H1 (cell line): ENCODE measurements at regions not wholly inside any gene's neighbourhood (a gene's known extent, or its start where the extent isn't known, plus 50 kb on each side); places are given as distances from the start of the nearest gene placed in this dataset.
"Not testable (repeated sequence)": the region's sequence is repeated elsewhere in the genome, so short reads cannot be mapped to it uniquely, and the experiment has no call there.

ENCODE experiments used
- BRCA1 ChIP-seq: IDR thresholded peaks from 2 replicates; pipeline ENCODE4 v1.6.1; 2012; ENCODE audit warnings: low read depth, low read length, improper control_type of control experiment
- CHD2 ChIP-seq: IDR thresholded peaks from 2 replicates; pipeline ENCODE4 v1.6.1; 2012; ENCODE audit warnings: low read length, improper control_type of control experiment
- EP300 ChIP-seq, 2 experiments: IDR thresholded peaks; 1 replicate in 1 of 2; 2 replicates in 1 of 2; pipeline ENCODE4 v1.6.1; 2011 to 2012; ENCODE audit warnings: low read depth in 2 of 2, low read length in 2 of 2, mild to moderate bottlenecking in 2 of 2, borderline replicate concordance in 1 of 2, inconsistent platforms in 1 of 2, moderate library complexity in 1 of 2
- EZH2 ChIP-seq: fragments of 200-600 bp; sonication (generic); IDR thresholded peaks from 2 replicates; pipeline ENCODE4 v1.7.1; 2012; ENCODE audit warnings: low read depth, mild to moderate bottlenecking, moderate library complexity, low read length, inconsistent platforms; ENCODE audit not compliant: severe bottlenecking
- GABPA ChIP-seq: IDR thresholded peaks from 2 replicates; pipeline ENCODE4 v1.6.1; 2011; ENCODE audit warnings: mild to moderate bottlenecking, low read length, moderate library complexity, borderline replicate concordance; ENCODE audit not compliant: insufficient read depth
- GTF2F1 ChIP-seq: IDR thresholded peaks from 2 replicates; pipeline ENCODE4 v1.6.1; 2012; ENCODE audit warnings: low read depth, low read length, improper control_type of control experiment, borderline replicate concordance
- KDM1A ChIP-seq: fragments of 200-600, 300-600 bp; sonication (generic); IDR thresholded peaks from 2 replicates; pipeline ENCODE4 v1.7.1; 2016; ENCODE audit warnings: mild to moderate bottlenecking, low read length, borderline replicate concordance
- POLR2AphosphoS5 ChIP-seq: IDR thresholded peaks from 2 replicates; pipeline ENCODE4 v1.6.1; 2011; ENCODE audit warnings: low read depth, low read length
- RAD21 ChIP-seq, 2 experiments: IDR thresholded peaks in 1 of 2; conservative IDR thresholded peaks in 1 of 2; 2 replicates each; pipeline ENCODE4 v1.6.1; 2011; ENCODE audit warnings: low read depth in 2 of 2, low read length in 2 of 2, improper control_type of control experiment in 1 of 2, inconsistent platforms in 1 of 2, mild to moderate bottlenecking in 1 of 2, moderate library complexity in 1 of 2
- YY1 ChIP-seq: IDR thresholded peaks from 2 replicates; pipeline ENCODE4 v1.6.1; 2011; ENCODE audit warnings: low read depth, mild to moderate bottlenecking, low read length
- TF ChIP-seq, protein P1 (sequence below), 3 experiments: IDR thresholded peaks; 1 replicate in 2 of 3; 2 replicates in 1 of 3; pipeline versions ENCODE4 v1.5.1 to v1.6.1; 2011; ENCODE audit warnings: low read length in 3 of 3, mild to moderate bottlenecking in 3 of 3, inconsistent platforms in 2 of 3, low read depth in 1 of 3, moderate library complexity in 1 of 3; ENCODE audit not compliant: insufficient read depth in 1 of 3; ENCODE audit errors: control extremely low read depth in 1 of 3

DNA sequence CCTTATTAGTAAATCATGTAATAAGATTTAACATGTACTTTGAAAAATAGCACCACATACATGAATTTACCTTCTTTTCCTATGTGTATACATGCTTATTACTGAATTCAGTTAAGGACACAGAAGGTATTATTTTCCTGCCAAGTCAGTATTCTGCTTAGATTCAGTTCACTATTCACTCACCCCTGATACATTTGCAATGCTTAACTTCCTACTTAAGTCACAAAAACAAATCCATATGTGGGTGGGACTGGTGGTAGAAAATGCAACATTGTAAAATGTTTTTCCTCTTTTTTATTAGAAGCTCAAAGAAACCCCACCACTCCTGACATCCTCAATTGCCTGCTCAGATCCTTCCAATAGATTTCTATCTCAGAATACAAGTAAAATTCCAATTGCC, 101.2 kb upstream of the VOPP1 start:
- not testable (repeated sequence) for TF ChIP-seq EP300 (IDR thresholded peaks at IDR 0.05; ENCODE audit: borderline replicate concordance in 1 of 2, low read depth in 2 of 2, low read length in 2 of 2); GTF2F1; KDM1A; RAD21 (IDR thresholded peaks at IDR 0.05 in 1 of 2, conservative IDR thresholded peaks at IDR 0.05 in 1 of 2; ENCODE audit: low read depth in 2 of 2, low read length in 2 of 2); GABPA; YY1; EZH2; CHD2; POLR2AphosphoS5; BRCA1
- TF ChIP-seq, protein P1, sequence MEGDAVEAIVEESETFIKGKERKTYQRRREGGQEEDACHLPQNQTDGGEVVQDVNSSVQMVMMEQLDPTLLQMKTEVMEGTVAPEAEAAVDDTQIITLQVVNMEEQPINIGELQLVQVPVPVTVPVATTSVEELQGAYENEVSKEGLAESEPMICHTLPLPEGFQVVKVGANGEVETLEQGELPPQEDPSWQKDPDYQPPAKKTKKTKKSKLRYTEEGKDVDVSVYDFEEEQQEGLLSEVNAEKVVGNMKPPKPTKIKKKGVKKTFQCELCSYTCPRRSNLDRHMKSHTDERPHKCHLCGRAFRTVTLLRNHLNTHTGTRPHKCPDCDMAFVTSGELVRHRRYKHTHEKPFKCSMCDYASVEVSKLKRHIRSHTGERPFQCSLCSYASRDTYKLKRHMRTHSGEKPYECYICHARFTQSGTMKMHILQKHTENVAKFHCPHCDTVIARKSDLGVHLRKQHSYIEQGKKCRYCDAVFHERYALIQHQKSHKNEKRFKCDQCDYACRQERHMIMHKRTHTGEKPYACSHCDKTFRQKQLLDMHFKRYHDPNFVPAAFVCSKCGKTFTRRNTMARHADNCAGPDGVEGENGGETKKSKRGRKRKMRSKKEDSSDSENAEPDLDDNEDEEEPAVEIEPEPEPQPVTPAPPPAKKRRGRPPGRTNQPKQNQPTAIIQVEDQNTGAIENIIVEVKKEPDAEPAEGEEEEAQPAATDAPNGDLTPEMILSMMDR (IDR thresholded peaks at IDR 0.05; ENCODE audit: control extremely low read depth in 1 of 3, insufficient read depth in 1 of 3, low read depth in 1 of 3, low read length in 3 of 3), result not testable (repeated sequence)
